Trophoblast cell (in vitro differentiated cells and primary cell): ENCODE measurements at regions not wholly inside any gene's neighbourhood (a gene's known extent, or its start where the extent isn't known, plus 50 kb on each side); places are given as distances from the start of the nearest gene placed in this dataset.

ENCODE experiments used
- DNase-seq, 2 donors: peaks; one replicate each; pipeline ENCODE4 v3.0.0-alpha.2; 2016
- H2AFZ ChIP-seq: 2 replicates; pipeline ENCODE4 v1.6.1; 2013; ENCODE audit warnings: low read length, moderate library complexity, mild to moderate bottlenecking; ENCODE audit not compliant: insufficient read depth, poor library complexity
- H2AK5ac ChIP-seq: 2 replicates; pipeline ENCODE4 v1.6.1; 2013; ENCODE audit warnings: mild to moderate bottlenecking, low read length
- H2BK120ac ChIP-seq: 2 replicates; pipeline ENCODE4 v1.6.1; 2013; ENCODE audit warnings: low read length, mild to moderate bottlenecking, moderate library complexity; ENCODE audit not compliant: insufficient read depth, poor library complexity
- H2BK12ac ChIP-seq: 2 replicates; pipeline ENCODE4 v1.6.1; 2013; ENCODE audit warnings: mild to moderate bottlenecking, low read length, moderate library complexity
- H2BK5ac ChIP-seq: 2 replicates; pipeline ENCODE4 v1.6.1; 2013; ENCODE audit warnings: low read length, low read depth, moderate library complexity, mild to moderate bottlenecking; ENCODE audit not compliant: poor library complexity
- H3K14ac ChIP-seq: 2 replicates; pipeline ENCODE4 v1.6.1; 2013; ENCODE audit warnings: mild to moderate bottlenecking, low read length
- H3K18ac ChIP-seq: 2 replicates; pipeline ENCODE4 v1.6.1; 2013; ENCODE audit warnings: mild to moderate bottlenecking, low read length
- H3K23ac ChIP-seq: 2 replicates; pipeline ENCODE4 v1.6.1; 2013; ENCODE audit warnings: low read length
- H3K27ac ChIP-seq: 2 replicates; pipeline ENCODE4 v1.5.1; 2013; ENCODE audit warnings: low read depth, mild to moderate bottlenecking, inconsistent platforms, low read length, moderate library complexity
- H3K27me3 ChIP-seq: 2 replicates; pipeline ENCODE4 v1.6.1; 2013; ENCODE audit warnings: inconsistent platforms, mild to moderate bottlenecking, low read length, moderate library complexity; ENCODE audit not compliant: insufficient read depth
- H3K36me3 ChIP-seq, 2 experiments: 1 replicate in 1 of 2; 2 replicates in 1 of 2; pipeline ENCODE4 v1.6.1; 2013; ENCODE audit warnings: low read length in 2 of 2, mild to moderate bottlenecking in 2 of 2, moderate library complexity in 1 of 2; ENCODE audit not compliant: insufficient read depth in 2 of 2, control insufficient read depth in 1 of 2
- H3K4ac ChIP-seq: 2 replicates; pipeline ENCODE4 v1.6.1; 2013; ENCODE audit warnings: low read depth, mild to moderate bottlenecking, low read length, moderate library complexity
- H3K4me1 ChIP-seq, 2 experiments: 1 replicate in 1 of 2; 2 replicates in 1 of 2; pipeline ENCODE4 v1.6.1; 2013; ENCODE audit warnings: low read length in 2 of 2, mild to moderate bottlenecking in 2 of 2, moderate library complexity in 1 of 2; ENCODE audit not compliant: insufficient read depth in 2 of 2, control insufficient read depth in 1 of 2
- H3K4me2 ChIP-seq: 2 replicates; pipeline ENCODE4 v1.6.1; 2013; ENCODE audit warnings: inconsistent platforms, mild to moderate bottlenecking, low read length, moderate library complexity
- H3K4me3 ChIP-seq: 2 replicates; pipeline ENCODE4 v1.5.1; 2013; ENCODE audit warnings: mild to moderate bottlenecking, low read depth, low read length, inconsistent platforms
- H3K79me1 ChIP-seq: one replicate; pipeline ENCODE4 v1.6.1; 2013; ENCODE audit warnings: low read length
- H3K79me2 ChIP-seq: 2 replicates; pipeline ENCODE4 v1.6.1; 2013; ENCODE audit warnings: low read length, mild to moderate bottlenecking; ENCODE audit not compliant: control insufficient read depth, insufficient read depth, poor library complexity
- H3K9ac ChIP-seq: 2 replicates; pipeline ENCODE4 v1.6.1; 2013; ENCODE audit warnings: mild to moderate bottlenecking, low read length
- H3K9me3 ChIP-seq: 2 replicates; pipeline ENCODE4 v1.6.1; 2013; ENCODE audit warnings: low read depth, mild to moderate bottlenecking, control low read depth, inconsistent platforms, low read length; ENCODE audit not compliant: insufficient read depth
- H4K12ac ChIP-seq: 2 replicates; pipeline ENCODE4 v1.6.1; 2013; ENCODE audit warnings: low read depth, mild to moderate bottlenecking, low read length, moderate library complexity
- H4K8ac ChIP-seq: 2 replicates; pipeline ENCODE4 v1.6.1; 2013; ENCODE audit warnings: low read depth, mild to moderate bottlenecking, low read length, moderate library complexity
- H4K91ac ChIP-seq: one replicate; pipeline ENCODE4 v1.6.1; 2013; ENCODE audit warnings: low read depth, mild to moderate bottlenecking, low read length, moderate library complexity
- WGBS: extraction: QIAGEN DNeasy Blood & Tissue Kit; methylation state at CpG from one replicate; pipeline ENCODE4 v1.1.7; 2013; ENCODE audit warnings: missing lambda C conversion rate; ENCODE audit not compliant: insufficient read length, insufficient coverage; ENCODE audit errors: extremely low coverage; 5-methylcytosine and 5-hydroxymethylcytosine counted together

- no peak overlapping the region for H3K9ac ChIP-seq
- H4K8ac ChIP-seq: no peak overlapping the region
- no peak overlapping the region for H2BK12ac ChIP-seq
- no peaks in the 10 kb centered on the region for H3K79me2 ChIP-seq
- H3K9me3 ChIP-seq: peaks cover 2% of the 10 kb centered on the region
- no peak overlapping the region for H4K91ac ChIP-seq
- H3K79me1 ChIP-seq: no peaks in the 10 kb centered on the region
- no peak overlapping the region for H3K18ac ChIP-seq
- H3K4ac ChIP-seq: no peak overlapping the region
- H2BK5ac ChIP-seq: no peak overlapping the region
- H3K4me1 ChIP-seq: no peaks in the 10 kb centered on the region
- no peak overlapping the region for H3K23ac ChIP-seq
- no CpG with 5 or more reads among the region's 2 CpGs for WGBS
- no peaks in the 10 kb centered on the region for H3K36me3 ChIP-seq
- no peak for DNase-seq
- H3K27ac ChIP-seq: no peak overlapping the region
- no peak overlapping the region for H3K14ac ChIP-seq
- no peaks in the 10 kb centered on the region for H3K27me3 ChIP-seq
- no peak overlapping the region for H3K4me2 ChIP-seq
- no peak overlapping the region for H2AFZ ChIP-seq
- no peak overlapping the region for H3K4me3 ChIP-seq
- H4K12ac ChIP-seq: no peak overlapping the region
- no peak overlapping the region for H2AK5ac ChIP-seq
- no peak overlapping the region for H2BK120ac ChIP-seq
Measured at GRCh38 chr13:99873141-99873540, 98.4 kb downstream of the ZIC5 start.

DNA sequence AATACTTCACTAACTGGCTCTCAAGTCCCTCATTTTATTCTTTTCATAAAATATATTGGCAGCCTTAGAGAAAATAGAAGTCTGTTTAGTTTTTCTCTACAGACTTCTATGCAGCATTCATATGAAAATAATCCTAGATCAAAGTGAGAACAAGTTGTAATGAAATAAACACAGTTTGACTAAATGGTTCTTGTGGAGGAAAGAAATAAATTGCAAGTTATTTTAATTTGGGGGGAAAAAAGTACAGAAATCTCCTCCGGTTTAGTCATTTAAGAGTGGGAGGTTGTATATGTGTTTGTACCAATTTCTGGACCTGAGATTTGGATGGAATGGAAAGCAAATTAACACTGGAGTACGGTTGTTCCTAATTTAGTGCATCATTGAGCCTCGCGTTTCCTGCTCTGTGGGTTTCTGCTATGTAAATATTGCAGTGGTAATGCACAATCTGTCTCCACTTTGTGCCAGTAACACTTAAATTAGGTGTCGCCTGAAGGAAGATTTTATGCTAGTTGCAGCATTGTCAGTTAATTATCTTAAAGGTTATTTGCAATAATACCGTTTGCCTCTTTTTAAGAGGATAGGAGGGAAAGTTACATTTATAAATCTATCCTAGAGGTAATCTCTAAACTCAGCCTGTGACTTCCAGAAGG is 100.2 kb downstream of the ZIC5 start:
- Histone ChIP-seq H3K4me3 (no peak overlapping the region), H3K4me2 (no peak overlapping the region), H3K18ac (no peak overlapping the region), H3K9ac (no peak overlapping the region), H3K23ac (no peak overlapping the region), H4K91ac (no peak overlapping the region), H3K79me2 (no peaks in the 10 kb centered on the region), H2BK120ac (no peak overlapping the region), H2AFZ (no peak overlapping the region), H3K79me1 (no peaks in the 10 kb centered on the region), H3K14ac (no peak overlapping the region), H3K9me3 (peaks cover 2% of the 10 kb centered on the region), H2BK12ac (no peak overlapping the region), H4K8ac (no peak overlapping the region), H3K27ac (no peak overlapping the region), H4K12ac (no peak overlapping the region), H2BK5ac (no peak overlapping the region), H3K4ac (no peak overlapping the region), H3K27me3 (no peaks in the 10 kb centered on the region), H3K4me1 (no peaks in the 10 kb centered on the region), H3K36me3 (no peaks in the 10 kb centered on the region), H2AK5ac (no peak overlapping the region)
- no peak for DNase-seq
- WGBS: no CpG with 5 or more reads among the region's 6 CpGs

DNA sequence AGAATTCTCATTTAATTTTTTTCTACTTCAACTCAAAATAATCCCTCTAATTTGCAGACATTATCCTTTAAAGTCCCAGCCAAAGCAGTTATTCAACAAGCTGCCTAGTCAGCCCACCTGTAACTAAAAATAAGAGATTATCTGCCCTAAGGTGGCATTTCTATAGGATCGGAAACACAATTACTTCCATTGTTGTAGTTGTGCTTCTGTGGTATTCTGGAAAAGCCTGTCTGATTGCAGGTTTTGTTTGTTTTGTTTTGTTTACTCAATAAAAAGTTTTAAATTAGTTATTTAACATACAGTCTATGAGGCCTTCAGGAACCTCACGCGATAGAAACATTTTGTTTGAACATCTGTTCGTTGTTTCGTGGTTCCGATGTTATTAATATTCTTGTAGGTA is 101.0 kb downstream of the ZIC5 start:
- H3K79me1 ChIP-seq: no peaks in the 10 kb centered on the region
- H3K9me3 ChIP-seq: peaks cover 2% of the 10 kb centered on the region
- H2AFZ ChIP-seq: no peak overlapping the region
- H4K12ac ChIP-seq: no peak overlapping the region
- no peaks in the 10 kb centered on the region for H3K4me1 ChIP-seq
- no CpG with 5 or more reads among the region's 6 CpGs for WGBS
- no peak overlapping the region for H3K9ac ChIP-seq
- no peak overlapping the region for H3K14ac ChIP-seq
- H3K27ac ChIP-seq: no peak overlapping the region
- no peak overlapping the region for H2AK5ac ChIP-seq
- H4K91ac ChIP-seq: no peak overlapping the region
- H3K4ac ChIP-seq: no peak overlapping the region
- no peak overlapping the region for H3K4me3 ChIP-seq
- no peak overlapping the region for H2BK12ac ChIP-seq
- H3K4me2 ChIP-seq: no peak overlapping the region
- no peak overlapping the region for H3K18ac ChIP-seq
- no peak overlapping the region for H4K8ac ChIP-seq
- no peaks in the 10 kb centered on the region for H3K79me2 ChIP-seq
- no peaks in the 10 kb centered on the region for H3K36me3 ChIP-seq
- no peak overlapping the region for H2BK120ac ChIP-seq
- no peak for DNase-seq
- H2BK5ac ChIP-seq: no peak overlapping the region
- H3K23ac ChIP-seq: no peak overlapping the region
- H3K27me3 ChIP-seq: no peaks in the 10 kb centered on the region

GRCh38 chr13:99869830-99870229 is 101.7 kb downstream of the ZIC5 start:
- Histone ChIP-seq H3K18ac (no peak overlapping the region), H3K4me1 (no peaks in the 10 kb centered on the region), H3K79me2 (no peaks in the 10 kb centered on the region), H3K4me3 (no peak overlapping the region), H4K91ac (no peak overlapping the region), H2BK5ac (no peak overlapping the region), H4K12ac (no peak overlapping the region), H3K27ac (no peak overlapping the region), H2BK12ac (no peak overlapping the region), H3K9ac (no peak overlapping the region), H3K79me1 (no peaks in the 10 kb centered on the region), H3K27me3 (no peaks in the 10 kb centered on the region), H3K23ac (no peak overlapping the region), H2AFZ (no peak overlapping the region), H2BK120ac (no peak overlapping the region), H3K4ac (no peak overlapping the region), H3K4me2 (no peak overlapping the region), H3K9me3 (peaks cover 2% of the 10 kb centered on the region), H3K14ac (no peak overlapping the region), H4K8ac (no peak overlapping the region), H2AK5ac (no peak overlapping the region), H3K36me3 (no peaks in the 10 kb centered on the region)
- no peak for DNase-seq
- 100% methylated on average over 1 of the region's 1 CpG for WGBS
